CD4-positive, alpha-beta T cell treated with Interleukin-6 for 4 hours (primary cell): ENCODE measurements at regions not wholly inside any gene's neighbourhood (a gene's known extent, or its start where the extent isn't known, plus 50 kb on each side); places are given as distances from the start of the nearest gene placed in this dataset.
"Not testable (repeated sequence)": the region's sequence is repeated elsewhere in the genome, so short reads cannot be mapped to it uniquely, and the experiment has no call there.

ENCODE experiments used
- DNase-seq: peaks from one replicate; pipeline ENCODE4 v3.0.0-alpha.2; 2020; ENCODE audit warnings: mixed read lengths

DNA sequence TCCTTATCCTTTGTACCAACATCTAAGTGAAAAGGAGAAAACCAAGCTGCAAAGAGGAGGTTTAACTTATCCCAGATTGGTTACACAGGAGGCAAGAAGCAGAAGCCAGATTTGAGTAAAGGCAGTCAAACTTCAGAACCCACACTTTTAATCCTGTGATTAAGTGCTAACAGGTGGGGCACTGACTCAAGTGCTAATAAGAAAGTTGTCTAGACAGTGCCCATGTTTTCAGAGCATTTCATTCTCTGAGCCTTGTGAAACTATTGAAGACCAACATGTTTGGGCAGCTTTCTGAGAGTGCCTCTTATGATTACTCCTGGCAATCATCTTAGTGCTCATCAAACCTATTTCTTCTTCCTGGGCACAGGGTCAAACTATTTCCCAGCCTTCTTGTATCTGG, 380.8 kb downstream of the KCNRG start:
- no peak for DNase-seq

DNA sequence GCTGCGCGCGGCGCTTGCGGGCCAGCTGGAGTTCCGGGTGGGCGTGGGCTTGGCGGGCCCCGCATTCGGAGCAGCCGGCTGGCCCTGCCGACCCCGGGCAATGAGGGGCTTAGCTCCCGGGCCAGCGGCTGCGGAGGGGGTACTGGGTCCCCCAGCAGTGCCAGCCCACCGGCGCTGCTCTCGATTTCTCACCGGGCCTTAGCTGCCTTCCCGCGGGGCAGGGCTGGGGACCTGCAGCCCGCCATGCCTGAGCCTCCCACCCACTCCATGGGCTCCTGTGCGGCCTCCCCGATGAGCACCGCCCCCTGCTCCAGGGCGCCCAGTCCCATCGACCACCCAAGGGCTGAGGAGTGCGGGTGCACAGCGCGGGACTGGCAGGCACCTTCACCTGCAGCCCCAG, 381.4 kb downstream of the KCNRG start:
- DNase-seq = not testable (repeated sequence)

GRCh38 chr13:50400035-50400726, 384.9 kb downstream of the KCNRG start:
- DNase-seq = no peak

DNA sequence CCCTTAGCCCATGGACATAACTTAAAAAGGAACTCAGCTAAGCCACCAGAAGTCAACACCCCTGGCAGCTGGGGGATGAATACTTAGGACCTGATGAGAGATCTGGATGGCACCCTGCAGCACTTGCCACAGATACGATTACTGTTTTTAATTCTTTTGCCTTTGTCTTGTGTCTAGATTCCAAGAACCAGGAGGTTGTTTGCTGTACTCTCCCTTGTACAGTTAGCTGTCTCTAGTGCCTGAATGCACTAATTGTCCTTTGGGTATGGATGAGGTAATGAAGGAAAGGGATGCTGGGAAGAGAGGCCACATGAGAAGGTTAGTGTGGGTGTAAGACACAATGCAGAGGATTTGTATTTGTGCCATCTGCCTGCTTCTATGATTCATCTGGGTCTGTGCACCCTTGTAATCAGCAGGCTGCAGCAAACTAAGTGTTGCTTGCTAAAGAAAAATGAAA, 385.8 kb downstream of the KCNRG start:
- DNase-seq = no peak

DNA sequence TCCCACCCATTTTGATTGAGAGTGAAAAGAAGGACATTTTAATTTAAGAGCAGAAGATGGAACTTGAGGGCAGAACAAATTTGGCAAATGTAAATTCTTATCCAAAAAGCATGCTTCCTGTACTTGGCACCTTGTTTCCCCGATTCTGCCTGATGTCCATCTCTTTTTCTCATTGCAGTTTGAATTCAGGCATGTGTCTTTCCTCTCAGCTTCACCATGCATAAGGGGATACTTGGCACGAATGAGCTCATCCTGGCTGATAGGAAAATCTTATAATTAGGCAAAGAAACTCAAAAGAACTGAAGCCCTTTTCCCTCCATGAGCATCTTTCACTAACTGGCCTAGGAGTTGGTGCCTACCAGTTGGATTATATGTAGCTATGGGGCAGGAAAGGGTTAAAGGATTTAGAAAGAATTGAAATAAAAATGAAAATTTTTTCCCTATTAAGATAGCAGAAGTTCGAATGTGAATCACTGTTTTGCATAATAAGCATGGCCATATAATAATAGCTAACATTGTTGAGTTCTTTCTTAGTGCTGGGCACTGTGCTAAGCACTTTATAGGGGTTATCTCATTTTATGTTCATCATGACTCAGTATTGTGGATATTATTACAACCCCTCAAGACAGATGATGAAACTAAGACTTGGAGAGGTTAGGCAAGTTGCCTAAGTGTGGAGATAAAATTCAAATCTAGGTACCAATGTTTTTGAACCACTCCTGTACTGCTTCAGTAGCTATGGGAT, 386.6 kb downstream of the KCNRG start:
- DNase-seq = no peak

DNA sequence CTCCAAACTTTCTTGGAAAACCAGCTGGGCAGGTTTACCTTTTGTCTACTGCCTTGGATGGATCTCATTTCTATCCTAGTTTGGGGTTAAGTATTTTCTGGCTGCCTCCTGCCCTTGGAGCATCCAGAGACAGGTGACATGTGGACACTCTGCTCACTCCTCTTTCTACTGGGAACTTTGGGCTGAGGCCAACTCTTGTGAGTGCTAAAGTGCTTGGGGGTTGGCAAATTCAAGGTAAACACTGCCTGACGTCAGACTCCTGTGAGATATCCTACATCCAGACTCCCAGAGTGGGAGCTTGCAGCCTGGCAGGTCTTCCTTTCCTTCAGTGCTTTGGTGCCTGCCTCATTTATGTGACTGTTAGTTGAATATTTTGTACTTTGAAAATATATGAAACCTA, 388.1 kb downstream of the KCNRG start:
- DNase-seq = no peak

DNA sequence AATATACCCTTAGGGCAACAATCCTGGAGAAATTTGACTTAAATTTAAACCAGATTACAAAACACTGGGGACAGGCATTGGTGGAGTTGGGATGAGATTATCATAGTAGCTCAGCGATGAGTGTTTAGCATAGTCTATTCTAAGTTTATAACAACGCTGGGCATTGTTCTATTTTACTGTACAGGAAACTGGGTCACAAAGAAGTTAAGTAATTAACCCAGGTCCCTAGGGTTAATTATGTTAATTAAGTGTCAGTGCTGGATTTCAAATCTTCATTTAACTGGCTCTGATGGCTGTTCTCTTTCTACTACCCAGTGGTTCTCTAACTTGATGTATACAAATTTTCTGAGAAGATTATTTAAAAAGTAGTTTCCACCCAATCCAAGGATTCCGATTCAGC, 388.9 kb downstream of the KCNRG start:
- DNase-seq = no peak

GRCh38 chr13:50404769-50405168, 389.5 kb downstream of the KCNRG start:
- no peak for DNase-seq

- DNase-seq = no peak
Measured at GRCh38 chr13:50406831-50407230, 391.6 kb downstream of the KCNRG start.

- DNase-seq = no peak
Measured at GRCh38 chr13:50408068-50408467, 392.8 kb downstream of the KCNRG start.

GRCh38 chr13:50409220-50409619, 394.0 kb downstream of the KCNRG start:
- DNase-seq = no peak

GRCh38 chr13:50410921-50411746, 395.9 kb downstream of the KCNRG start:
- no peak for DNase-seq

DNA sequence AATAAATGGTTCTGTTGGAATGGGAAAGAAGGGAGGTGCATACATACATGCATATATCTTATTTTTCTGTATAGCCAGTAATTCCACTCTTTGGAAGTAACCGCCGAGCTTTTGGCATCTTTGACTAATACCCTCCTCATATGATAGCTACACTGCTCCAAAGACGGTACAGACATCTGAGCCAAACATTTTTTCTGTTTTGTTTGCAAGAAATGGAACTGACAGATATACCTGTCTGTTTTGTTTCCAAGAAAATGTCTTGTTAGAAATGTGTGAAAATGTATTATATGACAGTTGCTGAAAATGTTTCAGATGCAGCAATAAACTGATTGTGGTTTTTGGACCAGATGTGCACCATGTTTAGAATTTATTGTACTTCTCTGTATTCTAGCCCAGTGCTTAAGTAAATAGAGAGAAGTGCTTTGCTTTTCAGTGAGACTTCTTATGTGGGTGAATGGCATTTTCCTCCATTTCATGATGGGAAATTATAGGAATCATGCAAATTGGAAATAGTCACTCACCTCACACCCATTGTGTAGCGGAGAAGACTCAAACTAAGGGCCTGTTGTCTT, 396.9 kb downstream of the KCNRG start:
- DNase-seq = no peak

GRCh38 chr13:50414640-50415039, 399.4 kb downstream of the KCNRG start:
- no peak for DNase-seq

GRCh38 chr13:50415428-50415827, 400.2 kb downstream of the KCNRG start:
- no peak for DNase-seq

GRCh38 chr13:50417597-50417996, 402.4 kb downstream of the KCNRG start:
- no peak for DNase-seq

DNA sequence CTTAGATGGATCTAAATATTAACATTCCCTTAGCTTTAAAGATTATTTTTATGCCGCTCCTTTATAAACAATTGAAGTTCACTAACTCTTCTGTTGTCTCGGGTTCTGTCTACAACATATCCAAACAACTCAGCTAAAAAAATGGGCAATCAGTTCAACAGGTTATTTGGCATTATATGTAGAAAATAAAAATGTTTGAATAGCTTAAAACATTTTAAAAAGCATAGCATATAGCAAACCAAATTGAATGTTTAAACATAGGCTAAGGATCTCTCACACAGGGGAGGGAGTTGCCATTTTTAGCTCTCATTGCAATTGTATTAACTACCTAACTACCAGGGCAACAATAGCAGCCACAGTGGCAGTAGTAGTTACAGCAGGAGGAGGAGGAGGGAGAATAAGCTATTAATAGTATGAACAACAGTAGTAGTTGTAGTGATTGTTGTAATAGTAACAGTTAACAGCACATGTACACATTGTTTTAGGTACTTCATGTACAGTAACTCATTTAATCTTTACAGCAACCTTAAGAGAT, 404.2 kb downstream of the KCNRG start:
- DNase-seq = no peak

- DNase-seq = no peak
Measured at GRCh38 chr13:50419896-50420295, 404.7 kb downstream of the KCNRG start.

DNA sequence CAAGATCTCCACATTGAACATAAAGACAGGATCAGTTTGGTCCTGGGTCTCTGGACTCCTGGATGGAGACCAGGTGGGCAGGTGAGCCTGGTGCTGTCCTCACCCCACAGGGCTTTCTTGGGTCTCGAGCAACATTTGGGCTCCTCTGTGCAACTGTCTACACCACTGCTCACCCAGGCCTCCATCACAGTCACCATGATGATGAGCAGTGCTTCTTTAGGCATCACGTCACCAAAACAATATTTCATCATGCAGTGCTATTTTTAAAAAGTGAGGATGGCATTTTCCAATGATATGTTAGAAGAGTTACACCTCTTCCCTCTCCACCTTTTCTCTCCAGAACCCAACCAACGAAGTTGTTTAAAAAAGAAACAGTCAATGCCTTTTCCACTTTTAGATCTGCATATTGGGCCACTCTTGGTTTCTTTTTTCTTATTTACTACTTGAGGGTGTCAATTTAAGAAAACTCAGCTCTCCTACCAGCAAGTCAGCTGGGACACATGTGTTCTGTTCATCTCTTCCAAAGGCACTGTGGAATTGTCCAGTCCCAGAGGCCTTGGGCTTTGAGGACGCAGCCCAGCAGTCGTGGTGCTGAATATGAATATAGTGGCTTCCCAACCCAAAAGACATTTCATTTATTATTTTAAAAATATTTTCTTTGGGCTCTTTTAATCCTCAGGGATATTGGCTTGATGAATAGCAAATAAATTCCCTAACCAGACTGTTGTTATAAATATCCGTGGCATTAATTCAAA, 405.7 kb downstream of the KCNRG start:
- DNase-seq = no peak

GRCh38 chr13:50421473-50422130, 406.4 kb downstream of the KCNRG start:
- no peak for DNase-seq
